HG03280 (cell line): ENCODE measurements at regions not wholly inside any gene's neighbourhood (a gene's known extent, or its start where the extent isn't known, plus 50 kb on each side); places are given as distances from the start of the nearest gene placed in this dataset.
"Not testable (repeated sequence)": the region's sequence is repeated elsewhere in the genome, so short reads cannot be mapped to it uniquely, and the experiment has no call there.

Experiments used
- ATAC-seq: cut with Tn5 transposase; IDR thresholded peaks from one replicate; pipeline ENCODE4 v1.9.1; 2021; ENCODE audit warnings: mild to moderate bottlenecking, moderate library complexity; ENCODE audit not compliant: unreplicated experiment

DNA sequence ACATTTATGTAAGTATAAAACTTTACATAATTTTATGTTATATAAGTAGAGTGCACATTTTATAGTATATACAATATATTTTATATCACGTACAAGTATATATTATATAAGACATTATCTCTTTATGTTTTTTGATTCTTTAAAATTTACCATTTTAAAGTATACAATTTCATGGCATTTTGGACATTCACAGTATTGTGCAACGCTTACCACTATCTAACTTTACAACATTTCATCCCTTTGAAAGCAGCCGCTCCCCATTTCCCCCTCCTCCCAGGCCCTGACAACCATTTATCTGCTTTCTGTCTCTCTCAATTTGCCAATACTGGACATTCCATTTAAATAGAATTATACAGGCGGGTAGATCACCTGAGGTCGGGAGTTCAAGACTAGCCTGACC, 512.5 kb downstream of the TSN start:
- no peak for ATAC-seq

DNA sequence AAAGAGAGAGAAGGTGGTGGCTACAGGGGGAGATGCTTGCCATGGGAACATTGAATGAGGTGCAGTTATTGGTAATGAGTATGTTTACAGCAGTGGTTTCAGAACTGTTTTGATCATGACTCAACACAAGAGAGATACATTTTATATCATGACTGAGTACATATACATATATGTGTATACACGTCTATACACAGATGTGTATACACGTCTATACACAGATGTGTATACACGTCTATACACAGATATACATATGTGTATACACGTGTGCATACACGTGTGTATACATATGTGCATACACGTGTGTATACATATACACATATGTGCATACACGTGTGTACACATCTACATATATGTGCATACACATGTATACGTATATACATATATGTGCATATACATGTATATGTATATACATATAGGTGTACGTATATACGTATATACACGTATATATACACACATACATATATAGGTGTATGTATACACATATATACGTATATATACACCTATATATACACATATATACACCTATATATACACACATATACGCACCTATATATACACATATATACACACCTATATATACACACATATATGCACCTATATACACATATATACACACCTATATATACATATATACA, 518.5 kb downstream of the TSN start:
- no peak for ATAC-seq

DNA sequence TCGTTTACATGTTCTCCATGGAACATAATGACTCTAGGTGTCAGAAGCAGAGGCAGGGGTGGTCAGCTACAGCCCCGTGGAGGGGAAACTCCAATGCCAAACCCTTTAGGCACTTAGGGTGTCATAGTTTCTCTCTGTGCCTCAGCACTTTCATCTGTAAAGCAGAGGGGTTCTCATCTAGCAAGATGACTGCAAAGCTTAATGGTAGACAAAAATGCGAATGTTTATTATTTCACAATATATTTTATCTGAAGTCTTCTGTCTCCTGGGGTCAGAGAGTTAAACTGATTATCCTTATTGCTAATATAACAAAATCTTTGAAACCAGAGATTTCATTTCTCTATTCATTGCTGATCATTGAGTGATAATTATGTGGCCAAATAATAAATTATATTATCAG, 522.5 kb downstream of the TSN start:
- no peak for ATAC-seq

DNA sequence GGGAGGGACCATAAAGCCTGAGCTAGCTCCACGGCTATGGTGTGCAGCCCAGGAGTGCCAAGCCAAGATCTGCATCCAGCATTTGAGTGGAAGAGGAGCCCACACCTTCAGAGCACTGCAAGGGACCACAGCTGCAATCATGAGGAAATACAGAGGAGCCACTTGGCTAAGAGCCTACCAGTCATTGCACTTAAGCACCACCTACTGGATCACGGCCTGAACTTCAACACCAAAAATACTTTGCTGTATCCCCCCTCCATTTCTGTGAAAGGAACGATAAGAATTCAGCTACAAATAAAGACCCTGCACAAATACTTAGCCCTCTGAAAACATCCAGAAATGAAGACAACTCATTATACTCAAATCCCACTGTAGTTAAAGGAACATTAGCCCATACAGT, 545.3 kb downstream of the TSN start:
- peak; percentile 64 for ATAC-seq

DNA sequence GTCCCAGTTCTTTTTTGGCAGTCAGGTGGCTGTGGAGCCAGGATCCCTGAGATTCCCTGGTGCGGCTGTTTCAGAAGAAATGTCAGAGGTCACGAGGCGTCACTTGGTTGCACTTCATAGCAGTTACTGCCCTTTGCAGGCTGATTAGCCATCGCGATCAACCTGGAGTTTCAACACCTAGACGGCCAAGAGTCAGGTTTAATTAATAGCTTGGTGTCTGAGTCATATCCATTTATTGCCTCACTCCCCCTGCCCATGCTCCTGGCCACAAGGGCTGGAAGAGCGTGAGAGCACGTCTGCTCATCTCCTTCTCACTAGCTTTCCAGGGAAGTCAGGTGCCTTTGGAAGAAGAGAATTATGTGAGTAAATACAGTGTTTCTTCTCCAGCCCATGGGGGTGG, 552.3 kb downstream of the TSN start:
- ATAC-seq: no peak

DNA sequence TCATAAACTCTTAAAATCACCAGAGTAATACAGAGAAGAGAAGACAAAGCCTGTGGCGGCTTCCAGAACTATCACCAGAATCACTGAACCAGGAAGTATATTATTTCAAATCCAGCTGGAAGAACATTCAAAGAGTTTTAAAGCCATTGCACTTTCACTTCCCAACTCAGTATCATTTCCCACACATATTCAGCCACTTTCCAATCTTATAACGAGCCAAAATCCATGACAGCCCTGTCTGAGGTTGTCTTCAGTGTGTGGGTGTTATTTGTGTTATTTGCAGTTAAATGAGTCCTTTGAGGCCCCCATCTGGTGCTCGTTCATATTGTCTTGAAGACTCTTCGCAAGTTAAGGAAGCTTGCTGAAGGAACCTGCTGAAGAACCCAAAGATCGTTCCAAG, 559.9 kb downstream of the TSN start:
- no peak for ATAC-seq

DNA sequence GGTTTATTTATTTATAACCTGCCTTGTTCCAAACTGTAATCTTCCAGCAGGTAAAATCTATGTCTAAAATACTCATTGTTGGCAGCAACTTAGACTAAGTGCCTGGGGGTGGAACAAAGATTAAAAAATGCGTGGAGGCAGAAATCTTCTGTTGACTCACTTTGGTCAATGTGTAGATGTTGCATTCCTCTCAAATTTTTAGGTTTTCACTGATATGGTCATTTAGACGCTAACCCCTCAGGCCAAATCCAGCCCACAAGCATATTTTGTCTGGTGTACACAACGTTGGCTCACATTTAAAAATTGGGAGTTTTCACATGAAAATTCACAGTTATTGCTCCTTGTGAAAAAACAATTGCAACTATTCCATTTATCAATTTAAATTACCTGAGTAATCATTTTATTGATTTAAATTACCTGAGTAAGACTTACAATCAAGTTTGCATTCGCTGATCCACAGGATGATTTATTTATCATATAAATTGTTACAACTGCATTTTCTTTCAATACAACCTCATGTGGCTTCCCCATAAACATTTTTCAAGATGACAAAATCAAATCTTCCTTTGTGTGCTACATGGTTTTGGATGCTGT, 564.2 kb downstream of the TSN start:
- no peak for ATAC-seq

DNA sequence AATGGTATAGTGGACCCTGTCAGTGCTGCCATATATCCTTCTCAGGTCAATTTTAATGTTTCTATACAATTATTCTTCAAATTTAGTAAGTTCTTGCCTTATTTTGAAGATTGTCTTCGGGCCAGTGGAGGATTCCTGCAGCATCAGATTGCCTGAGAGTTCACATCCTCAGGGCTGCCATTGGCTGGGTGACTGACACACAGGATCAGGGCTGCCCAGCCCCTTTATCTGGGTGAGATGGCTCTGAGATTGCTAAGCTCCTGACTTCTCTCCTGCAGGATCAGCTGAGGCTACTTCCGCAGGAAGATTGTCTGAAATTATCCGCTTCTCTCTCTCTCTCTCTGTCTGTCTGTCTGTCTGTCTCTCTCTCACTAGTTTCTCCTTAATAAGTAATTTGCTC, 567.4 kb downstream of the TSN start:
- no peak for ATAC-seq

DNA sequence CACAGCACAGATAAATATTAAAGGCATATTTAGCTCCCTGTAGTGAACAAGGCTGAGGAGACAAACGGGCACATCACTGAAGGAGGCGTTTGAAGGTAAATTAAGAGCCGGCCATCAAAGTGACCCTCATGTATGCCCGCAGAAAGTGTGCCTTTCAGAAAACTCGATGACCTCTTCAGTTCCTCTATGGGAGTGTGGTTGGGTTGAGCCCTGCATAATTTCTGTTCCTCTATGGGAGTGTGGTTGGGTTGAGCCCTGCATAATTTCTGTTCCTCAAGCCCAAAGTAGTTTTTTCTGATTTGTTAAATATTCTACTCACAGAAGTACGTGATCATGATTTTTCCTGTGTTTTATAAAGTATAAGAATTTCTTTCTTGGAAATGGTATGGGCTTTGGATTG, 568.5 kb downstream of the TSN start:
- no peak for ATAC-seq

DNA sequence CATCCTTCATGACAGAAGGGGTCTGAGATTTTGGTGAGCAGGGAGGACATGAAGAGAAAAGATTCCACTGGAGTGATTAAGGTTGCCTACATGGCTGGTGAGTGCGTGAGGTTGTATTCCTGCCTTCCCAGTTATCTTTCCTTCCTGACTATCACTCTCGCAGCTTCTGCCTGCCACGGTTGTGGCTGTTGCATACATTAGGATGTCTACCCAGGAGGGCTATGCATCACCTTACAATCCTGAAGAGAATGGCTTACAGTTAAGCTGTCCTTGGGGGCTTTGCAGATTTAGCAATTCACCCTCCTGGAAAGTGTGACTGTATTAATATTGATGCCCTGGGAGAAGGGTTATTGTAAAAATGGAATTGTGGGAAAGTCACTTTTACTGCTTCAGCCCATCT, 571.0 kb downstream of the TSN start:
- no peak for ATAC-seq

DNA sequence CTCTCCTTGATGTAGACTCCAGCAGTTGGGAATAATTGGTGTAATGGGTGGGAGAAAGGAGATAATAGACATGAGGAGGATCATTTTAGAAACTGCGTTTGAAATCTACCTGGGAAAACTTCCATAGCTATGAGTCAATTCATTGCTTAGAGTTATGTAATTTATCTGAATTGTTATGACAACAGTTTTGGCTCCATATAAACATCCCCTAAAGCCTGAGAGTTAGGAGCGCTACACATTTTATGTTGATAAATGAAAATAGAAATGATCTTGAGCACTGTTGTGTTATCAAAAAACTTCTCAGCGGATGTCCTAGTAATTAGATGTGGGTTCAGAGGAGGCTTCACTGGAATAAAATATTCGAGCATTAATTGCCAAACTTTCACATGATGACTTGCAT, 573.4 kb downstream of the TSN start:
- no peak for ATAC-seq

DNA sequence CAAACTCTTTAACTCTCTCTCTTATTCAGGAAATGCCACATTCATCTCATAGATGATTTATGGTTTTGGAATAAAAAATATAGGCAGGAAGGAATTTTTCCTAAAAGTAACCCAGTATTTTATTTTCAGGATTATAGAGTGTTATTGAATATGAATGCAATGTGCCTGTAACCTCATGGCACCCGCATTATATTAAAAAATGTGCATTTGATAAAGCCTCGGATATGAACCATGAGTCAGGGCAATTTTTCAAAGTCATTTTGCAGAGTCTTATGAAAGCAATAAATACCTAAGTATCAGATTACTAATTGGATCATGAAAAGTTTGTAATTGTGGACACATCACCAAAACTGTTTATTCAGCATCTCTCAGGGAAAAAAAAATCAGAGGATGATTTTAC, 573.8 kb downstream of the TSN start:
- ATAC-seq: no peak

DNA sequence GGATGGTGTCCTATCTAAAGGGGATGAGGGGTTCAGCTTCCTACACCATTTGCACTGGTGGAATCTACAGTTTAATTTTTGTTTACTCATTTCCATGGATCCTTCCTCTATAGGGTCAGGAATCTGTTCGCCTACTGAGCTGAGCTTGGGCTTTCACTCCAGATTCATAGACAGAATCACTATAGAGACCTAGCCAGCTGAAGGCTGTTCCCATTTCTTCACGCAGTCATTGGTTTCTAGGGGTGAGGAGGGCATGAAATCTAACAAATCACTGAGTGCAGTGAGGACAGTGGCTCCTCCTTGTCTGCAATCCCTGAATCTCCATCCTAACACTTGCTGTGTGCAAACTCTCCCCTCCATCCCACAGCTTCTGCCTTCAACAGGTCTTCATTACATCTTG, 578.5 kb downstream of the TSN start:
- no peak for ATAC-seq

DNA sequence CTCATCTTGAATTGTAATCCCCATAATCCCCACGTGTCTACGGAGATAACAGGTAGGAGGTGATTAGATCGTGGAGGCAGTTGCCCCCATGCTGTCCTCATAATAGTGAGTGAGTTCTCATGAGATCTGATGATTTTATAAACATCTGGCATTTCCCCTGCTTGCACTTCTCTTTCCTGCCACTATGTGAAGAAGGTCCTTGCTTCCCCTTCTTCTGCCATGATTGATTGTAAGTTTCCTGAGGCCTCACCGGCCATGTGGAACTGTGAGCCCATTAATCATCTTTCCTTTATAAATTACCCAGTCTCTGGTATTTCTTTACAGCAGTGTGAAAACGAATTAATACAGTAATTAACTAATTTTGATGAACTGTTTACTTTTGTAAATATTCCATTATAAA, 582.5 kb downstream of the TSN start:
- no peak for ATAC-seq

DNA sequence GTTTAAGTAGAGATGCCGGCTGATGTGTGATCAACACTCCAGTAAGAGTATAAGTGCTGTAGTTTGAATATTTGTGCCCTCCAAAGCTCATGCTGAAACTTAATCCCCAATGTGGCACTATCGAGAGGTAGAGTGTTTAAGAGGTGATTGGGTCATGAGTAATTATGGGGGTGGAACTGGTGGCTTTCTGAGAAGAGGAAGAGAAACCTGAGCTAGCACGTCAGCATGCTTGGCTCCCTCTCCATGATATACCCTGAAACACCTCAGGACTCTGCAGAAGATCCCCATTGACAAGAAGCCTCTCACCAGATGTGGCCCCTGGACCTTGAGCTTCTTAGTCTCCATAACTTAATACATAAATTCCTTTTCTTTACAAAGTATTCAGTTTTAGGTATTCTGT, 584.8 kb downstream of the TSN start:
- ATAC-seq: peak; percentile 95

DNA sequence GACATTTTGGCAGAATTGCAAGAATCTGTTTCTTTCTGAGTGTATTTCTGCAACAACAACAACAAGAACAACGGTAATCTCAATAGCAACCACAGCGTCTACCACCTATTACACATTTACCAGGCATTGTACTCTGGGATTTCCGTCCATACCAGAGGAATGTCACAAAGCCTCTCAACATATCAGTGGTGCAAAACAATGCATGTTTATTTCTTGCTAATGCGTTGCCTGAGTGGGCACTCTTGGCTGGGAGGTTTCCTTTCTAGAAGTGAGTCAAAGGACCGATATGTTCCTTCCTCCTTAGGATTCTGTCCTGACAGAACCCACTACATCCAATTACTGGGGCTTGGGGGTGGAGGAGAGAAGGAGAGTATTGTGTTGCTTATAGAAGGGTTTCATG, 585.6 kb downstream of the TSN start:
- no peak for ATAC-seq

DNA sequence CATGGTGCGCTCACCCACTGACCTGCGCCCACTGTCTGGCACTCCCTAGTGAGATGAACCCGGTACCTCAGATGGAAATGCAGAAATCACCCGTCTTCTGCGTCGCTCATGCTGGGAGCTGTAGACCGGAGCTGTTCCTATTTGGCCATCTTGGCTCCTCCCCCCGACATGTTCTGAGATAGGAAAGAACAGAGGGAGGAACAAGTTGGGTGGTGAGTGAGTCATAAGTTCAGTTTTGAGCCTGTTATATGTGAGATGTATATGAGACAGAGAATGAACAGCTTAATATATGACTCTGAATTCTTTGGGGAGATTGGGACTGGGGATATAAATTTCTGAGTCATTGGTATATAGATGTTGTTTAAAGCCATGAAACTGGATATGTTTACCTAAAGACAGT, 596.7 kb downstream of the TSN start:
- ATAC-seq: not testable (repeated sequence)

DNA sequence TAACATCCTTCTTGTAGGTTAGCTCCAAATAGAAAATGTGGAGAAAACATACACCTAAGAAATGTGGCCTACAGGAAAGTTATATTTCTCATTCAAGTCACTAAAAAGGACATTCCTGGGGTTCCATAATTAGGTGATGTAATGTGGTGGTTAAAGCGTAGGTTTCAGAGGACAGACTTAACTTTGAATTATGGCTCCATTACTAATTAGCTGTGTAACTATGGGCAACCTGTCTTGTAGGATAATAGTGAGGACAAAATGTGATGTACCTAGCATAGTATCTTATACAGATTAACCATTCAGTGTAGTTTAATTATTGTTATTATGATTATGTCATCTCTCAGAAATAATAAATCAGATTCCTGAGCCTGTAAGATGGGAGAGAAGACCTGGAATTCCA, 602.5 kb downstream of the TSN start:
- ATAC-seq: no peak

DNA sequence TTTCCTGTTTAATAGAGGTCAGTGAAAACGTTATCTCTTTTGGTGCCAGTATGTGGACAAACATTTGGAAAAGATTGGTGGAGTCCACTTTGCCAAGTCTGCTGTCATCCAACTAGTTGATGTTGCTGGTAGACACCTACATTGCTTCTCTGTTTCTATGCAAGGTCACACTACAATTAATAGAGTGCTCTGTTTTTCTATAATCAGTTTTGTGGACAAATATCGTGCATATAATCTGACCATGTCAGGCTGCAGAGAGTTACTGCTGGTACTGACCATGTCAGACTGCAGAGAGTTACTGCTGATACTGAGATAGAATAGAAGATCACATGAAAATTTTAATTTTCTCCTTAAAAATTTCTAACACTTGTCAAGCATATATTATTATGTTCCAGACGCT, 603.3 kb downstream of the TSN start:
- no peak for ATAC-seq

DNA sequence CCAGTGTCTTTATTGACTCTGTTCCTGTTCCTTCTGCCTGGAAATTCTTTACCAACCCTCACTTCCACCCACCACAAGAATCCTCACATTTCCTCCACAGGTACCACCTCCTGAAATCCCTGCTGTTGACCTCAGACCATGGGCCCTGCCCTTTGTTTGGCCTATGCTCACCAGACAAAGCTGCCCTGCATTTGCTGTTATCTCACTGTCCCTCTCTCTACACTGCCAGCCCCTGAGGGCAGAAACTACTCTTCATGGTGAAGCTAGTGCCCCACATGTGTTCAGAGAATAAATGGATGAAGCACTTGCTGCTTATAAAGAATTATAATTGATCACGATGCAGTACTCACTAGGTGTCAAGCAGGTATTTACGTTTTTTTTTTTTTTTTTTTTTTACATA, 608.4 kb downstream of the TSN start:
- no peak for ATAC-seq

DNA sequence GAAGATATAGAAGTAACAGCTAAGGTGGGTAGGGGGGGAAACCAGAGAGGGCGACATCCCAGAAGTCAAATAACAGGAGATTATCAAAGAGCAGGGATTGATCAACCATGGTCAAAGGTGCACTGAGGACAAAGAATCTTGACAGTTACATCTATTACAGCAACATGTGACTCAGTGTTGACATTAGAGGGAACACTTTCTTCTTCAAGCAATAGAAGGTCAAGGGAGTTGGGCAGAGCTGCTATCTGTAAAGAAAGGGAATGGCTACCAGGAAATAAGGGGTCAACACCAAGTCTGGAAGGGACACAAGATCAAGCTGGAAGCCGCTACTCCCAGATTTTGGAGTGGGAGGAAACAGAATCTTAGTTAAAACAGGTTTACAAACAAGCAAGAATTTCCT, 611.0 kb downstream of the TSN start:
- no peak for ATAC-seq

DNA sequence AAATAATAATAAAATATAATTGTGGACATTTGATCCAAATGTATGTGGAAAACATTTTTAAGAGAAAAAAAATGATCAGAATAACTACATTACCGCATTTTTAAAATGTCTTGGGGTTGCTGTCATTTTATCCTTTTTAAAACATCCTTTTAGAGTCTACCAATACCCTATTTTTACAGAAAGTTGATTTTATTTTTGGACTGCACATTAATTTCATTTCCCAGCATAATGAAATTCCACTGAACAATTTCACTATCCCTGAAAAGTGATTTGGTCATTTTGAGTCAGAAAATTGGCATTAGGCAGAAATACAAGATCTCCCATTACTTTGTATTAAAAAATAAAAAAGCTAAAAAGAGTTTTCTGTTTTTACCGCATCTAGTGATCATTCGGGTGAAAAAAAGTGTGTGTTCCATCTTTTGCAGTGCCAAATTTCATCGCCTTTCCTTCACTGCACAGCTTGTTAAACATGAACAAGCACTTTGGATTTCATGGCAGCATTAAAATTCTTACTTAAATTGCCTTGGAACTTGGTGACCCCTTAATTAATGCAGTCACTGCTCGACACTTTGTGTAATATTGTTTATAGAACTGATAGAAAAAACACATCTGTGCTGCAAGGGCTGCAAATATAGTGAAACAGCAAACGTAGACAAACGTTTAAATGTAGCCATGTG, 611.7 kb downstream of the TSN start:
- no peak for ATAC-seq

DNA sequence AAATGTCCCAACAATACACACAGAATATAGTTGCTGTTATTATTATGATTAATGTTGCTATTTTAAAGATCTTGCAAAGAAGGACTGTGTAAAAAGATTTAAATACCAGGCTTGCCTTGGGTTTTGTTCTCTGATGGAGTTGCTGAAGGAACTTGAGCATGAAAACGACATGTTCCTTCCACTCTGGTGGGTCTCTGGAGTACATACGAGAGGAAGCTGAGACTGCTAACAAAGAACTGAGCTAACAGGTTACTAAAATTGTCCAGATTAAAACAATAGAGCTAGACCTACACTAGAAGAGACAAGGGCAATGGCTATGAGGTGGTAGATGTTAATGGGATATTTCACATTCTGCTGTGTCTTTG, 612.2 kb downstream of the TSN start:
- ATAC-seq: no peak
